DND-41 (cell line): ENCODE measurements at regions not wholly inside any gene's neighbourhood (a gene's known extent, or its start where the extent isn't known, plus 50 kb on each side); places are given as distances from the start of the nearest gene placed in this dataset.
"Not testable (repeated sequence)": the region's sequence is repeated elsewhere in the genome, so short reads cannot be mapped to it uniquely, and the experiment has no call there.

Experiments
- ATAC-seq: fragments of 200-7000 bp; cut with Tn5 transposase; 3 replicates; pipeline ENCODE4 v1.9.1; 2021; ENCODE audit warnings: low read depth; ENCODE audit not compliant: insufficient read depth
- DNase-seq: peaks from one replicate; pipeline ENCODE4 v3.0.0-alpha.2; 2020
- H2AFZ ChIP-seq: 2 replicates; pipeline ENCODE4 v1.6.0; 2012; ENCODE audit warnings: low read depth, low read length
- H3K27ac ChIP-seq: 2 replicates; pipeline ENCODE4 v1.5.1; 2012; ENCODE audit warnings: low read length, inconsistent platforms
- H3K27me3 ChIP-seq: fragments of 200-600 bp; sonication (generic); 2 replicates; pipeline ENCODE4 v1.6.0; 2012; ENCODE audit warnings: low read length, mild to moderate bottlenecking, inconsistent platforms; ENCODE audit not compliant: insufficient read depth, poor library complexity
- H3K36me3 ChIP-seq: 2 replicates; pipeline ENCODE4 v1.5.1; 2012; ENCODE audit warnings: low read length, inconsistent platforms; ENCODE audit not compliant: insufficient read depth
- H3K4me1 ChIP-seq: 2 replicates; pipeline ENCODE4 v1.5.1; 2012; ENCODE audit warnings: mild to moderate bottlenecking, low read length; ENCODE audit not compliant: insufficient read depth
- H3K4me2 ChIP-seq: 2 replicates; pipeline ENCODE4 v1.6.0; 2012; ENCODE audit warnings: mild to moderate bottlenecking, moderate library complexity, low read length, inconsistent platforms; ENCODE audit not compliant: insufficient read depth
- H3K4me3 ChIP-seq, 2 experiments: fragments of 200-600 bp in 1 of 2; shearing (Covaris generic) in 1 of 2; 2 replicates each; pipeline ENCODE4 v1.5.1; 2012 to 2016; ENCODE audit warnings: inconsistent platforms in 2 of 2, low read length in 2 of 2, mild to moderate bottlenecking in 2 of 2, low read depth in 1 of 2, moderate library complexity in 1 of 2
- H3K79me2 ChIP-seq: 2 replicates; pipeline ENCODE4 v1.6.0; 2012; ENCODE audit warnings: low read length, inconsistent platforms; ENCODE audit not compliant: insufficient read depth
- H3K9ac ChIP-seq: 2 replicates; pipeline ENCODE4 v1.6.0; 2012; ENCODE audit warnings: low read depth, mild to moderate bottlenecking, inconsistent platforms, low read length, moderate library complexity
- H3K9me3 ChIP-seq: 2 replicates; pipeline ENCODE4 v1.5.1; 2012; ENCODE audit warnings: low read length, moderate library complexity, mild to moderate bottlenecking, inconsistent platforms; ENCODE audit not compliant: insufficient read depth, severe bottlenecking
- H4K20me1 ChIP-seq: 2 replicates; pipeline ENCODE4 v1.6.0; 2012; ENCODE audit warnings: low read length; ENCODE audit not compliant: insufficient read depth
- EZH2 ChIP-seq: IDR thresholded peaks from 3 replicates; pipeline ENCODE4 v1.6.1; 2012; ENCODE audit warnings: borderline replicate concordance, low read depth, mild to moderate bottlenecking, moderate library complexity, low read length, inconsistent platforms; ENCODE audit not compliant: severe bottlenecking
- TF ChIP-seq, protein P1 (sequence below): IDR thresholded peaks from 2 replicates; pipeline ENCODE4 v1.5.1; 2012; ENCODE audit warnings: borderline replicate concordance, low read length, moderate library complexity, mild to moderate bottlenecking; ENCODE audit not compliant: poor library complexity, severe bottlenecking; ENCODE audit errors: extremely low read depth

DNA sequence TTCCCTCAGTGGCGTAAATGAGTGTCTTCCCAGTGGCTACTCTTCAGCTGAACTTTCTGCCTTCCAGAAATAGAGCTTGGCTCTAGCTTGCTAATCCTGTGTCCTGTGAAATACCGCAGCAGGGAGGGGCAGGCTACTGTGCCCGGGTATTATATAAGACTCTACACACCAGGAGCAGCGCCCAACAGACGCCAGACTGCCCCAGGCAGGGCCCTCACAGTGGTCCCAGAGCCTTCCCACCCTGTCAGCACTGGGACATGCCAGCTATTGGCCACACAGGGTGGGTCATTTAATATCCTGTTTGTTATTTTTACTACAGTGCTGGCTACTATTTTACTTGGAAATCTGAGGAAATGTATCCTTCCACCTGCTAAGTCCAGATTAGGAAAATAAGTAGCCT lies 121.0 kb downstream of the FEM1C start:
- H3K4me3 ChIP-seq, result no peak overlapping the region
- no peak overlapping the region for H3K9ac ChIP-seq
- no peaks in the 10 kb centered on the region for H3K36me3 ChIP-seq
- ATAC-seq, result no peak
- no peak overlapping the region for H2AFZ ChIP-seq
- no peak for DNase-seq
- TF ChIP-seq, protein P1, sequence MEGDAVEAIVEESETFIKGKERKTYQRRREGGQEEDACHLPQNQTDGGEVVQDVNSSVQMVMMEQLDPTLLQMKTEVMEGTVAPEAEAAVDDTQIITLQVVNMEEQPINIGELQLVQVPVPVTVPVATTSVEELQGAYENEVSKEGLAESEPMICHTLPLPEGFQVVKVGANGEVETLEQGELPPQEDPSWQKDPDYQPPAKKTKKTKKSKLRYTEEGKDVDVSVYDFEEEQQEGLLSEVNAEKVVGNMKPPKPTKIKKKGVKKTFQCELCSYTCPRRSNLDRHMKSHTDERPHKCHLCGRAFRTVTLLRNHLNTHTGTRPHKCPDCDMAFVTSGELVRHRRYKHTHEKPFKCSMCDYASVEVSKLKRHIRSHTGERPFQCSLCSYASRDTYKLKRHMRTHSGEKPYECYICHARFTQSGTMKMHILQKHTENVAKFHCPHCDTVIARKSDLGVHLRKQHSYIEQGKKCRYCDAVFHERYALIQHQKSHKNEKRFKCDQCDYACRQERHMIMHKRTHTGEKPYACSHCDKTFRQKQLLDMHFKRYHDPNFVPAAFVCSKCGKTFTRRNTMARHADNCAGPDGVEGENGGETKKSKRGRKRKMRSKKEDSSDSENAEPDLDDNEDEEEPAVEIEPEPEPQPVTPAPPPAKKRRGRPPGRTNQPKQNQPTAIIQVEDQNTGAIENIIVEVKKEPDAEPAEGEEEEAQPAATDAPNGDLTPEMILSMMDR, result no peak
- no peak for TF ChIP-seq EZH2
- H3K27me3 ChIP-seq, result peaks cover 3% of the 10 kb centered on the region
- no peaks in the 10 kb centered on the region for H3K9me3 ChIP-seq
- H3K27ac ChIP-seq, result no peak overlapping the region
- H3K79me2 ChIP-seq, result no peaks in the 10 kb centered on the region
- H3K4me1 ChIP-seq, result no peaks in the 10 kb centered on the region
- H4K20me1 ChIP-seq, result no peaks in the 10 kb centered on the region
- no peak overlapping the region for H3K4me2 ChIP-seq

DNA sequence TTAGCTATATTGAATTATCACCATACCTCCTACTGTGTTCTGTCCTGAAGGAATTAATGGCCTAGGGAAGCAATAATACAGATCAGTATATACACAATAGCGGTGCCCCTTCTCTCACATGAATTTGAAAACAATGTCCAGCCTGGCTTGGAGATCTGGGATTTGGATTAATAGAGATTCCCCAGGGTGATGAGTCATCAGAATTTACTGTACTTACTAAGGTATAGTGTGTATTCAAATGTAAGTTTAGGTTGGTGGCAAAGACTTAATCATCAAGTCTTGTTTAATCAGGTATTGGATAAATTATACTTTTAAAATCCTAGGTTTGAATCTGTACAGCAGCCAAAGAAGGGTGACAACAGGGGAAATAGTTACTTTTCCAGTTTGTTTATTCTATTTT lies 121.5 kb downstream of the FEM1C start:
- Histone ChIP-seq H3K9ac (no peak overlapping the region), H3K4me3 (no peak overlapping the region), H3K79me2 (no peaks in the 10 kb centered on the region), H4K20me1 (no peaks in the 10 kb centered on the region), H2AFZ (no peak overlapping the region), H3K4me1 (no peaks in the 10 kb centered on the region), H3K27me3 (peaks cover 3% of the 10 kb centered on the region), H3K36me3 (no peaks in the 10 kb centered on the region), H3K27ac (no peak overlapping the region), H3K9me3 (no peaks in the 10 kb centered on the region), H3K4me2 (no peak overlapping the region)
- no peak for ATAC-seq
- TF ChIP-seq EZH2, result no peak
- TF ChIP-seq, protein P1, result no peak
- DNase-seq, result no peak

DNA sequence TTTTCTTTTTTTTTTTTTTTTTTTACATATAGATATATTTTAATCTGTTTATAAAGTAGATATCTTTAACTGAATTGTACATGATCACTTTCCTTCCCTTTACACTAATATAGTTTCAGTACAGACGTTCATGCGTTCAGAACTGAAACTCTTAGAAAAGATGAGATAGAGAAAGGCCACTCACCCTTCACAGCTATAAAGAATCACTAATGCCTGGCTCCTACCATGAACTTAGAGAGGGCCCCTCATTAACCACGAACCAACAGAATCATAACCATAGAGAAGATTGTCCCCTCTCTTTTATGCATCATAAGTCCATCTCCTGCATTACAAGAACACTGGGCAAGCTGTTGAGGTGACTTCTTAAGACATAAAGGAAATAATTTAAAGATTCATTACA lies 123.8 kb downstream of the FEM1C start:
- not testable (repeated sequence) for H2AFZ ChIP-seq, H3K27me3 ChIP-seq, H3K4me3 ChIP-seq, H4K20me1 ChIP-seq, H3K27ac ChIP-seq, H3K4me2 ChIP-seq, ATAC-seq, H3K9ac ChIP-seq, H3K36me3 ChIP-seq, DNase-seq, H3K9me3 ChIP-seq, H3K4me1 ChIP-seq, H3K79me2 ChIP-seq

DNA sequence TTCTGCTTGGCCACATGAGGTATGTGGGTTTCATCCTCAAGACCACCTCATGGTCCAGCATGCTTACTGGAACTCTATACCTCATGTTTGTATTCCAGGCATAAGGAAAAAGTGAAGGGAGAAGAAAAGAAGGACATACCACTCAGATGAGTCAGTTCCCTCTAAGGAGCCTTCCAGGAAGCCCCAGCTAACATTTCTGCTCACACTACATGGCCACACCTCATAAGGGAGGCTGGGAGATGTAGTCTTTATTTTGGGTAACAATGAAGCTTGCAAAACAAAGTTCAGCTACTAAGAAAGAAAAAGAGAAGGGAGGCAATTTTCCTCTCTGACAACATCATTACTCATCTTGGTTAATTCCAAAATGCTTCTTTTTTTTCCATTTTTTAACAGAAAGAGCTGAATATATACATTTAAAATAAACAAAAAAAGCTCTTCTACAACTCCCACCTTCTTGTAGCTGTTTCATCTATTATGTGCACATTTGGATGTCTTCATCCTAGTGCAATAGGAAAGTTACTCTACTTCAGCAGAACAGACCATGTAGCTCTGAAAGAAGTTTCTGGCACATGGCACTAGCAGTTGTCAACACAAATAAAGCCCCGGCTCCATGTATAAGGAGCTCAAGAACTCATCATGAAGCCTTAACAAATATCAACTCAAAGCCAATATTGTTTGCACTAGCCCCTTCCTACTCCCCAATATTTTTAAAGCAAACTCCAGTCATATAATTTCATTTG lies 123.6 kb upstream of the CCDC112 start:
- Histone ChIP-seq H3K4me1 (no peaks in the 10 kb centered on the region), H3K79me2 (no peaks in the 10 kb centered on the region), H3K27ac (no peak overlapping the region), H3K36me3 (no peaks in the 10 kb centered on the region), H3K9me3 (no peaks in the 10 kb centered on the region), H3K4me3 (no peak overlapping the region), H3K27me3 (no peaks in the 10 kb centered on the region), H3K4me2 (no peak overlapping the region), H4K20me1 (no peaks in the 10 kb centered on the region), H3K9ac (no peak overlapping the region), H2AFZ (no peak overlapping the region)
- DNase-seq (no peak), ATAC-seq (no peak)
- TF ChIP-seq, protein P1, result no peak
- TF ChIP-seq EZH2, result no peak
